ENCODE measurements at regions not wholly inside any gene's neighbourhood (a gene's known extent, or its start where the extent isn't known, plus 50 kb on each side); places are given as distances from the start of the nearest gene placed in this dataset.

GRCh38 chr1:186559601-186560116 lies 98.7 kb upstream of the PDC start:
- ChIA-PET POLR2A (no interaction called here), CTCF (no interaction called here)
- no peak for TF ChIP-seq ZBTB20 (tag by site-specific recombination; IDR thresholded peaks at IDR 0.05)
- no peak for TF ChIP-seq ZNF132 (tag by site-specific recombination; IDR thresholded peaks at IDR 0.05; ENCODE audit: borderline replicate concordance)
- TF ChIP-seq HIC1 (tag by site-specific recombination; IDR thresholded peaks at IDR 0.05) = no peak
- no peak for TF ChIP-seq ZBTB11 (tag by site-specific recombination; conservative IDR thresholded peaks at IDR 0.05; ENCODE audit: low read depth)
- no peak for TF ChIP-seq ZNF585B (tag by site-specific recombination; IDR thresholded peaks at IDR 0.05)
- no peak for TF ChIP-seq ZNF239 (tag by site-specific recombination; IDR thresholded peaks at IDR 0.05)
- no peak for TF ChIP-seq KLF9 (tag by site-specific recombination; IDR thresholded peaks at IDR 0.05; ENCODE audit: low read depth)
- TF ChIP-seq ZNF48 (tag by site-specific recombination; IDR thresholded peaks at IDR 0.05) = no peak
- TF ChIP-seq SP3 (tag by site-specific recombination; IDR thresholded peaks at IDR 0.05) = no peak
- H3K4me3 ChIP-seq (ENCODE audit: low read depth, low read length) = no peak overlapping the region
- H3K36me3 ChIP-seq (ENCODE audit: control insufficient read depth in 2 of 2, insufficient read depth in 1 of 2, low read length in 2 of 2) = no peaks in the 10 kb centered on the region
- no peaks in the 10 kb centered on the region for H3K9me3 ChIP-seq (ENCODE audit: control insufficient read depth, insufficient read depth, low read depth, low read length)
- no peak overlapping the region for H3K27ac ChIP-seq (ENCODE audit: extremely low read depth, low read depth, low read length)
- H3K4me1 ChIP-seq (ENCODE audit: control insufficient read depth, insufficient read depth, low read length) = no peaks in the 10 kb centered on the region

GRCh38 chr1:186557147-186557777 lies 96.3 kb upstream of the PDC start:
- ChIA-PET POLR2A (no interaction called here), CTCF (no interaction called here)
- no peaks in the 10 kb centered on the region for H3K36me3 ChIP-seq (ENCODE audit: control insufficient read depth in 2 of 2, insufficient read depth in 1 of 2, low read length in 2 of 2)
- no peak overlapping the region for H3K4me3 ChIP-seq (ENCODE audit: low read depth, low read length)
- TF ChIP-seq ZNF248 (tag by site-specific recombination; IDR thresholded peaks at IDR 0.05) (no peak), ZNF148 (tag by site-specific recombination; IDR thresholded peaks at IDR 0.05; ENCODE audit: borderline replicate concordance) (no peak), ZNF433 (tag by site-specific recombination; IDR thresholded peaks at IDR 0.05; ENCODE audit: low read depth) (no peak)
- no peak overlapping the region for H3K27ac ChIP-seq (ENCODE audit: extremely low read depth, low read depth, low read length)
- no peaks in the 10 kb centered on the region for H3K9me3 ChIP-seq (ENCODE audit: control insufficient read depth, insufficient read depth, low read depth, low read length)
- H3K4me1 ChIP-seq (ENCODE audit: control insufficient read depth, insufficient read depth, low read length) = no peaks in the 10 kb centered on the region

GRCh38 chr1:186550832-186551231 lies 89.9 kb upstream of the PDC start:
- Histone ChIP-seq H3K36me3 (ENCODE audit: control insufficient read depth in 2 of 2, insufficient read depth in 1 of 2, low read length in 2 of 2) (no peaks in the 10 kb centered on the region), H3K4me1 (ENCODE audit: control insufficient read depth, insufficient read depth, low read length) (no peaks in the 10 kb centered on the region), H3K9me3 (ENCODE audit: control insufficient read depth, insufficient read depth, low read depth, low read length) (no peaks in the 10 kb centered on the region), H3K27ac (ENCODE audit: extremely low read depth, low read depth, low read length) (no peak overlapping the region), H3K4me3 (ENCODE audit: low read depth, low read length) (no peak overlapping the region)
- TF ChIP-seq ZNF623 (tag by site-specific recombination; IDR thresholded peaks at IDR 0.05) (no peak), ZEB2 (tag by site-specific recombination; IDR thresholded peaks at IDR 0.05) (no peak)
- ChIA-PET POLR2A (no interaction called here), CTCF (no interaction called here)

Data from HEK293 (cell line).